ENCODE measurements at regions not wholly inside any gene's neighbourhood (a gene's known extent, or its start where the extent isn't known, plus 50 kb on each side); places are given as distances from the start of the nearest gene placed in this dataset.

- TF ChIP-seq POLR2A (IDR thresholded peaks at IDR 0.05; ENCODE audit: low read depth, low read length) (no peak), POLR2AphosphoS5 (IDR thresholded peaks at IDR 0.05; ENCODE audit: insufficient read depth, low read depth, low read length) (no peak), GATA2 (IDR thresholded peaks at IDR 0.05; ENCODE audit: insufficient read depth, insufficient read length, low read depth, low read length) (no peak), CTCF (IDR thresholded peaks at IDR 0.05; ENCODE audit: extremely low read depth in 1 of 2, insufficient read depth in 1 of 2, low read depth in 1 of 2, low read length in 2 of 2) (no peak), EZH2 (IDR thresholded peaks at IDR 0.05; ENCODE audit: borderline replicate concordance, low read depth, low read length, severe bottlenecking) (no peak)
These were observed 145.1 kb upstream of the ZNF184 start for GRCh38 chr6:27617700-27618689.

All from endothelial cell of umbilical vein (primary cell).